Right hindlimb (tissue), 1 donor: ENCODE measurements at regions not wholly inside any gene's neighbourhood (a gene's known extent, or its start where the extent isn't known, plus 50 kb on each side); places are given as distances from the start of the nearest gene placed in this dataset.

Experiments
- DNase-seq: peaks from one replicate; pipeline ENCODE4 v3.0.0-alpha.2; 2018

DNA sequence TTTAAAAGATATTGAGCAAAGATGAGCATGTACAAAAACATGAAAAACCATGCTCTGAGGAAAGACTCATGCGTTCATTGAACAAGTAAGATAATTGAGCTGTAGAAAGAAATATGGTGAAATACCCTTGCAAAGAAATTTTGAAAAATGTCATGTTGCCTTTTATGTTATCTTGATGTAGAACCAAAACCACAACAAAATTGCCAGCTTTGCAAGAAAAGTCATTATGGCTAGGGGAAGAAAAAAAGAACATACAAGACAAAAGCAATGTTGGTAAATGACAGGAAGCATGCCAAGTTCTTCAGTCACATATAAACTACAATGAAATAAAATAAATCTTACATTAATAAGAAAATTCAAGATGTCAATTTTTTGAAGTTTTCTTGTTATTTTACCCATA, 368.0 kb downstream of the IRX1 start:
- no peak for DNase-seq

DNA sequence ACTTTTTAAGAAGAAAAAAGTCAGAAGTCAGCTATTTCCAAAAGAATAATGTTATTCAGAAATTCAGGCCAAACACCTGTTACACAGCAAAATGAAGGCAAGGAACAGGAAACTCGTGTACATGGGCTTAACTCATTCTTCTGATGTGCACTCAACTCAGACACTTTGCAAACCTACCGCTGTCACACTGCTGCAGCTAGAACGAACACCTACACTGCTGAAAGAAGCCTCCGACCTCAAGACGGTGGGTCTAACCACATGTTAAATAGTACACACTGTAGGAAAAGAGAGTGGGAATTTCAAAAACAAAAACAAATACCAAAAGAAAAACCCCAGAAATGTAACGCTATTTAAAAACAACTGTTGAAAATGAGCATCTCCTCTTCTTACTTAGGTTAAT, 384.5 kb downstream of the IRX1 start:
- DNase-seq: no peak

DNA sequence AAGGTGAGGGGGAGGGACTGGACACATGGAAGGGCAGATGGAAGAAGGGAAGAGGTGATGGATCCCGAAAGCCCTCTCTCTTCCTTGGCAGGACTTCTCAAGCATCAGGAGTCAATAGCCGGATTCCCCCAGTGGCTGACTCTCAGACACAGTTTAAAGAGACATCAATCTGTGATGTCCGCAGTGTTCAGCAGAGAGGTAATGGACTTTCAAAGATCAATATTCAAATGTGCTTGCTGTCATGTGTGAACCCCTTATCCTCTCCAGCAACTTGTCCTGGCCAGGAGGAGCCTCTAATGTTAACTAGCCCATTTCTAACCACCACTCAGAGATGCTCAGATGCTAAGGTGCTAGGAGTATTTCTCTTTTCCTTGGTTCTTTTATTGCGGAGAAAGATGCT, 392.2 kb downstream of the IRX1 start:
- no peak for DNase-seq

DNA sequence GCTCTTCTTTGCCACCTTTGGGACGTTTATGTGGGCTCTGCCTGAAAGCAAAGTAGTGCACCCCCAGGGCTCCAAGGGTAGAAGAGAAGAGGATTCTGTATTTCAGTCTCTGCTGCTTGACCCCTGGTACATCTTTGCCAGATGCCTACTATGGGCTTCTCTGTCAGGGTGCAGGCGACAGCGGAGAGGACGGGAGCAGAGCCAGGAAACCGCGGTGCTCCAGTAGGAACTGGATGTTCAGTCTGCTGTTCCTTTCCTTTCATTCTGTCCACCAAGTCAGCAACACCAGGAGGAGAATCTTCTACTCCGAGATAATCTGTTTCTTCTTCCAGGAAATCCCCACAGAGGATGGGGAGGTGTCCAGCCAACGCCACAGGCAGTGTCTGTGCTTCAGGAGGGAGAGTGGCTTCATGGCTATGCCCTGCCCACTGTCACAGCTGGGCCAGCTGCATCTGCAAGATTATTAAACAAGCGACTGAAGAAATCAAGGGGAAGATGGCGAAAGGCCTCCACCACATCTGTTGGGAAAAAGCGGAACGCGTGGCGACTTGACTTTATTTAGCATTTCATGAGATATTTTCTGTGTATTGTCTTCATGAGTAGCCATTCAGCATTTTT, 398.3 kb downstream of the IRX1 start:
- DNase-seq: no peak

DNA sequence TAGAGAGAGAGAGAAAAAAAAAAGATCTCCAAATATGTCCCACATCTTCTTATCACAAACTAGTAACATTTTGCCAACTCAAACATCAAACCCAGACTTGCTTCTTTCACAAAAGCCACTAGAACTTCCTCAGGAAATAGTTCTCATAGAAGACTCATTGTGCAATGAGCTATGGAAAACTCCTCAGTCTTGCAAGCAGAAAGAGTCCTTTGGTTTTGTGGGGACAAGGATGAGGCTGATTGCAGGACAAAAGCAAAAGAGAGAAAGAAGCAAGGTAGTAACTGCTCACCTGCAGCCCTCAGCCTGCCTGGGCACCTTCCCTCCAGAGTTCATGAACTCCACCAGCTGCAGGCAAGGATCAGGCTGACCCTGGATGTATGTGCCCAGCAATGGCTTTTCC, 399.0 kb downstream of the IRX1 start:
- no peak for DNase-seq

DNA sequence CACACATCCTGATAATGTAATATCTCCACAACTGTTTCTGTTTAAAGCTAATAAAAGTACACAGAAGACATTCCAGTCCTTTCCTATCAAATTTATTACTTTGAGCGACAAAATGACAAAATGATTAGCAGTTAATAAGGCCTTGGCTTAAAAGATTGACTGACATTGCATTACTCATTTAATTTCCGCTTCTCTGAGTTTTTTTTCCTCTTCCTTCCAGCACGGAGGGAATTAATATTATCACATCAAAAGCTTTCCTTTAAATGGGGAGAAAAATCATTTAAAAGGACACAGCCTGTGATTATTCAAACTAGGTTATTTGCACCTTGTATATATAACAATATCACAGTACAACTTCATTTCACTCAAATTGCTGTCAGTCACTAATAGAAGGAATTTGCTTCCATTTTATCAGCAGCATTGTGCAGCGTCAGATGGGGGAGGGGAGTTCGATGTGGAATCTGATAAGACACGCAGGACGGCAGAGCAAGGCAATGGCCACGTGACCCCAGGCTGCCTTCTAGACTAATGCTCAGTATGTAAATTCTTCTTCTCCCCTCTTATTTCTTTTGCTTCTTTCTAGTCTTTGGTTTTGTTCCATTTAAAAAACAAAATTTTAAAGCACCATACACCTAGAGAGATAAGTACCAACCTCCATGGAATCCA, 400.5 kb downstream of the IRX1 start:
- DNase-seq: no peak

DNA sequence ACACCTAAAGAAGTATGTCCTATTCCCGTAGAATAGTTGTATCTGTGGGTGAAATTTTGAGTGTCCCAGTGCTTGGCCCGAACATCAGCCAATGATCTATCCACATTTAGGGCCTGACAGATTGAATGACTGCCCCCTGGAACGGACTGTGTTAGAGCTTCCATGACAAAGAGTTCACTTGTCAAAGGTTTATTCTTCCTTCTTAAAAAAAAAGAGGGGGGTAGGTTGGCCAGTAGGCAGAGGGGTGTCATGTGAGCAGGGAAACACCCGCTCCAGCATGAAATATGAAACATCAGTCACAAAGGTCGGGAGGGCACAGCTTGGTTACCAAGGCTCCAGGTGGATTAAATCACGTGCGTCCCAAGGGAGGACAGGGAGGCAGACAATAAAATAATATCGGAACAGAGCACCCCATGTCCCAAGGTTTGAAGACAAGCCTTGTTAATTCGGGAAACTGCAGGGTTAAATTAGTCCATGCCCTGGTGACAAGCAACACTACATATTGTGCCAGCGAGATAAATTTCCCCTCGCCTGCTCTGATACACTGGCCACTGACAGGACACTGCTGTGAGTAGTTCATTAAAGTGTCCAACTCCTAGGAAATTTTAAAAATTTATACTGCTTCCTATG, 401.2 kb downstream of the IRX1 start:
- no peak for DNase-seq

DNA sequence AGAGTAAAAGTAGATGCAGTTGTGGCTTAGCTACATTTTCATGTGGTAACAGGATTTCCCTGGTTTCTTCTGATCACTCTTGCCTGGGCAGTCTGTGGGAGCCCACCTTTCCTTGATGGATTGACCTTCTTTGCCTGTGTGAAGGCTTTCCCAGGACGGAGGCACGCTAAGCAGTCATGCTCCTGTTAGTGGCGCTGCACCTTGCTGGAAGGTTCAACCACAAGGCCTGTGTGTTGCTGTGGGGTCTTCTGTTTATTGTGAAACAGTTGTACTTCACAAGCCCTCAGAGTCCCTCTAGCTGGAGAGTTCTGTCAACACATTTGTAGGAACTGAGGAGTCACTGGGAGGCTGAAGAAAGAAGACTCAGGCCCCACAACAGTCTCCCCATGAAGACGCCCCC, 402.0 kb downstream of the IRX1 start:
- no peak for DNase-seq

DNA sequence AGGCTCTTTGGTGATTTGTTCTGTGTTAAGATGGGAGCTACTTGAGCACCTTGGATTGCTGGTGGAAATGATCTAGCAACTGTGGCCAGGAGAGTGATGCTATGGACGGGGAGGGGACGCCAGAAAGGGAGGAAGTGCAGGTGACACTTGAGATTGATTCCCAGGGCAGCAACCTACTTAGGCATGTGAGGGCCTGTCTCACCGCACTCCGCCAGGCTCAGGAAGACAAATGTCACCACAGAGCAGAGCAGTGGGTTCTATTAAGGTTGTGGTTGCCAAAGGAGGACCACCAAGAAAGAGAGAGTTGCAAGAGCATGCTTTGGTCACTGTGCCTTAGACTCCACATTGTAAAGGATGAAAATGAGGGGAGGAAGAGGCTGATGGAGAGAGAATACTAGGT, 404.3 kb downstream of the IRX1 start:
- no peak for DNase-seq

DNA sequence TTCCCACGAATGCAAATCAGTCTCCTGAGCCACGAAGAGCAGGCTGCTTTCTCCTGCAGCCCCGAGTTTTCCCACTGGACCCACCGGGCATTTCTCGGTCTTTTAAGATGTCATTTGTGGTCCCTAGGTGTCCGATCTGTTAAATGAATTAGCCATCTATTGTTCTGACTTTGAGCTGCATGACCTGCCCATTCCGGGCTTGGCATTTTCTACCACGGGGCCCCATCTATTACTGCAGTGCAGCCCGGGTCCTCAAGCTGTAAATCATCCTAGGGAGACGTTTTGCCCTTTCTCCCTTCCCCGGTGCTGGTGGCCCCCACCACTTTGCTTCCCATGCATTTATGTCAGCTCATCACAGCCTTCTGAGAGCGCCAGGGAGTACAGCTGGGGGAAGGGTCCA, 405.4 kb downstream of the IRX1 start:
- no peak for DNase-seq

DNA sequence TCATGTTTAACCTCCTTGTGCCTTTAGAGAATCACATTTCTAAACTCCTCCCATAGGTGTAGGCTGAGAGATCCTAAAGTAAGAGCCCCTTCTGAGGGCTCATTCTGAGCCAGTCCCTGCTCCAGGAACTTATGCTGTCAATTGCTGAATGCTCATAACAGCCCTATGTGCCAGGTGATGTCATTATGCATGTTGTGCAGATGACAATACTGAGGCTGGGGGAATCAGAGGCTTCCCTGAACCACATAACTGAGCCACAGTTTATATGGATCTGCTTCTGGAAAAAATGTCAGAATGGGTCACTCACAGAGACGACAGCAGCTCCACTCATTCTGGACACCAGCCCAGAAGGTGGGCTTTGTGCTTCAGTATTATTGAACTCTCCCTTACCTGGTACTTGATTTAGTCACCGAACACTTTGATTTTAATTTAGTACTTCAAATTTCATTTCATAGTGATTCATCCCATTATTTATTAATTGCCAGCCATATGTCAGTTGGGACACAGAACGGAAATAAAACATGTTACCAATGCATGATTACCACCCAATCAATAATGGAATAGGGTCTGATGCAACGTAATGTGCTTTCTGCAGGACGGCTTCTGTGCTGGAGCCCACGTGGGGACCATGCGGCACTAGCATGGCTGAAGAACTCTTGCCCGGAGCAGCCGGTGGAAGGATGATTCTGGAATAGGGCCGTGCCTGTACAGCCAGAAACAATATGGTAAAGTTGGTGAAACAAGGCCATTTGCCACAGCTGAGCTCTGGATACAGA, 406.3 kb downstream of the IRX1 start:
- DNase-seq: no peak

DNA sequence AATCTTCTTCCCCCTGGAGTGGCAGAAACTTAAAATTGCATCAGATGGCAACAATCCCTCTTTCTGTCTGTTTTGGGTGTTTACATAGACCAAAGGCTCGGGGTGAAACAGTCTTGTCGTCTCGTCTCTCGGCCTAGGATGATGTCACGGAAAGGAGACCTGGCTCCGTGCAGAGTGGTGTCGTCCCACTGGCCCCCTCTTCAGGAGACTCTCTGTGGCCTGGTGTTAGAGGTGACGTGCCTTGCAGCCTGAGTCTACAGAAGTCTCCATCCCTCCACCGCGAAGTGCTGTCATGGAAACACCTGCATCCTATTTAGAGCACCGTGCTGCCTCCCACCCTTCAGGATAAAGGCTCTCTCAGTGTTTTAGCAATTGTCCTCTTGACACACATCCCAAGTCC, 409.7 kb downstream of the IRX1 start:
- no peak for DNase-seq

DNA sequence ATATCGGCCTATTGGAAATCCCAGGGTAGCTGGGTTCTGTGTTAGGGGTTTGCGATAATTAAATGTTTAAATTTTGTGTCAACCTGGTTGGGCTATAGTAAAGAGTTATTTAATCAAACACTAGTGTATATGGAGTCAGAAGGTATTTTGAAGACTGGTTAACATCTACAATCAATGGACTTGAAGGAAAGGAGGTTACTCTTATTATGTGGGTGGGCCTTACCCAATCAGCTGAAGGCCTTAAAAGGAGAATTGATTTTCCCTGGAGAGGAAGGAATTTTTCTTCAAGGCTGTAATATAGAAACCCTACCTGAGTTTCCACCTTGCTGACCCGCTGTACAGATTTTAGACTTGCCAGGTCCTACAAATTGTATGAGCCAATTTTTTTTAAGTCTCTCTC, 411.4 kb downstream of the IRX1 start:
- no peak for DNase-seq

DNA sequence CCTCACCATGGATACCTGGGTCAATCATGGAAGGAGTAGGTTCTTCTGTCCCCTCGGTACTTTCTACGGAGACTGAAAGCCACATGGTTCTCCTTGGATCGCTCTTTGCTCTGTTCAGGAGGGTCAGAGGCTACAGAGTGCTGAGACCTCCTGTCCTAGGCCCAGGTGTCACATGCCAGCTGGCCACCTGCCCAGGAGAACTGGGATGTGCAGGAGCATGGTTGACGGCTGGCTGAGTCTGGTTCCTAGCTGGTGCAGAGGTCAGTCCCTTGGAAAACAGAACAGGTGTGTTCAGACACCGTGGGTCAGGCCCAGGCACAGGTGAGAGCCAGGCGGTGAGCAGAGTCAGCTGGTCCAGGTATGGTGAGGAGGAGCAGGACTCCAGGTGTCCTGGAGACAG, 416.3 kb downstream of the IRX1 start:
- DNase-seq: no peak

DNA sequence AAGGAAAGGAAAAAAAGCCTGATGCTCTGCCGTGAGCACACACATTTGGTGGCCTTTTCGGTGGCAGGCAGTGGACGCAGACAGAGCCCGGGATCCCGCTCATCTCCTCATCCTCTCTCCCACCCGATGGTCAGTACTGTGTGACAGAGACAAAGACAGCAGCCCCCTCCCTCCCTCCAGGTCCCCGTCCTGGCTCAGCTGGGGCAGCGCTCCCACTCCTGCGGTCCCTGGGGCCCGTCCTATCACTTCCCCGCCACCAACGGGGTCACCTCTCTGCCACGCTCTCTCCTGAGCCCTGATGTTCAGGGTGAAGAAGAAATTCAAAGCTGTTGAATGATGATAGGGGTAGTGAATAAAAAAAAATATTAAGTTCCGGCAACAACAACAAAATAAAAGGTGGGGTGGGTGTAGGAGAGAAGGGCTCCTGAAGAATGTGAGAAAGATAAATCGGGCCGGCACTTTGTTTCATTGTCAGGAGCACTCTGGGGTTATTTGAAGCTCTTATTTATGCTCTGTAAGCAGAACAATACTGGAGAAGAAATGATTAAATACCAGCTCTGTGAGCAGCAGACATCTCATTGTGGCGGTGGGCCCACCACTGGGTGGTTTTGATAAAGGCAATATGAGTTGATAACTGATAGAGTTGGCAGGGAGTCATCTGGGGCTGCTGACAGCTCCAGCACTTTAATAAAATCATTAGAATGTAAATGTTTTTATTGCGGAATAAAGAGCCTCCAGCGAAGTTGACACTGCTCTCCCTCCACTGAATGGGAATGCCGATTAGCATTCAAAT, 417.7 kb downstream of the IRX1 start:
- DNase-seq: no peak

DNA sequence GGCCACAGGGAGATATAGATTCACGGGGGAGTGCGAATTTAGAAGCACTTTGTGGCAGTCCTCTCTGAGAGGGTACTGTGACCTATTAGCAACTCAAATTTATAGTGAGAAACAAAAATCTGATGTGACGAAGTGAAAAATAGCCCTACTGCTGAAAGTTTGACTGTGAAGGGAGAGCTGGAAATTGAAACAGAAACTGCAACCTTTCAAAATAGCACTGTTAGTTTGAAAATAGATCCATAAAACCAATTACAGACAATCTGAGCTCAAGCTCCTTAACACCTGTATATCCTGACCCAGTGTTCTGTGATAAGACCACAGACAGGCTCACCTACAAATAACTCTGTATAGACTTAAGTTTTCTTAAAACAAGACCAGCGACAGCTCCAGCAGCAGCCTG, 420.1 kb downstream of the IRX1 start:
- DNase-seq: no peak

DNA sequence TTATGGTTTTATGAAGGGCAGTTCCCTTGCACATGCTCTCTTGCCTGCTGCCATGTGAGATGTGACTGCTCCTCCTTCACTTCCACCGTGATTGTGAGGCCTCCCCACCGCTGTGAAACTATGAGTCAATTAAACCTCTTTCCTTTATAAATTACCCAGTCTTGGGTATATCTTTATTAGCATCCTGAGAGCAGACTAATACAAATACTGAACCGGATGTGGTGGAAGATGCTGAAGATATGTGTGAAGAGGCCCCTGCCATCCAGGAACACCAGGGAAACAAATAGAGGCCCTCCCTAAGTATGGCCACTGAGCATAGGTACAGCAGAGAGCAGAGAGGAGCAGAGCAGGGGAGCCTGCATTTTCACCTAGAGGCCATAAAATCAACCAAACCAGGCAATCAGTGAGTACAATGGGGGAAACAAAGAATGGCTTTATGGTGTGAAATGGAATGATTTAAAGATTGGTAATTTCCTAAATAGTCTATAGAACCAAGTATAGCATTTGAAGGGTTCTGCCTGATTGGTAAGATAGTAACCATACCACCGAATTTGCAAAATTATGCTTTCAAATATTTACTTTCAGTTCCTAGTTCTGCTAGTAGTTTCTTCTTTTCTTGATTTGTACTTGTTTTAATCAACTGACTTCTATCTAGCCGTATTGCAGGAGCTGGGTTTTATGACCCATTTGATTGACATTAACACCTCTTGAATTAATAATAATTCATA, 421.6 kb downstream of the IRX1 start:
- DNase-seq: no peak

DNA sequence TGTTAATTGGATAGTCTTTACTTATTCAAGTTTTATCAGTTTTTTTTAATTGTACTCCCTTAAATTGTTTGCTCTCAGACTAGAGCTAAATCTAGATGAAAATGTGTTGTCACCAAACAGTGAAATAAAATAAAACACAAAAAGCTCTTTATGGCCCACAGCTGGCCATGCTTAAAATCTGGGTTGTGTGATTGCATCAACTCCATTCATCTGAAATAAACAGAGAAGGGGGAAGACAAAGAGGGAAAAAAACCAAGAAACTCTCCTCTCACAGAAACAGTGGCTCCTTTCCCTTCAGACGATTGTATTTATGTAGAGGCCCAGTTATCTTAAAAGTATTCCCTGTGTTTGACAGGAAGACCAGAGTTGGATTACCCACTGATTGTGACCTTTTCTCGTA, 422.4 kb downstream of the IRX1 start:
- DNase-seq: no peak

DNA sequence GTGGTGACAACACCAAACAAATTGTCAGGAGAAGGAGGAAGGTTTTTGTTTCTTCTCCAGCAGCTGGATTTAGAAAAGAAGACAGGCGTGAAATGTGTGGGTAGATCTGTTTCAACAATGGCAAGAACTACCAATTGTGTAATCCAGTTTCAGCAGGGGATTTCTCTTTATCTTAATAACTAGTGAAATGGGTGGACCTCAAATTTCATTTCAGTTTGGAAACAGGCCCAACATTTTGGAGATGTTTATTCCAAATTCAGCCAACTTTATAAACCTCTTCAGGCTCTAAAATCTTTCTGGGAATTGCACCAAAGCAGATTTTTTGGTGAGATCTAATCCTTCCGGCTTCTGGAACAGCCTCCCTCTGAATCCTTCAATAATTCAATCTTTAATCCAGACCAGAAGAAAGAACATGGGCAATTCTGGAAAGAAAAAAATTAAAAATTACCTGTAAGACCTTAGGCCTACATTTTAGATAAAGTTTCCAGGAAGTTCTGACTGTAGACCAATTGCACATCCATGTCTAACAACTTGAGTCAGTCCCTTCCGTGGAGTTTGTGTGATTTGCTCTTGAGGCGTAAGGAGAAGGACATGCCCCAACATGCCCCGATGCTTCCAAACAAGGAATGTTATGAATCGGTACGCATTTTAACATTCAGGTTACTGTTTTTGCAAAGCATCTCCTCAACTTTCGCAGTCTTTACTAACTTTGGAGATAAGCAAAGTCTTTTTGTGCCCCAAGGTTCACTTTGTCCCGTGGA, 423.6 kb downstream of the IRX1 start:
- DNase-seq: no peak

DNA sequence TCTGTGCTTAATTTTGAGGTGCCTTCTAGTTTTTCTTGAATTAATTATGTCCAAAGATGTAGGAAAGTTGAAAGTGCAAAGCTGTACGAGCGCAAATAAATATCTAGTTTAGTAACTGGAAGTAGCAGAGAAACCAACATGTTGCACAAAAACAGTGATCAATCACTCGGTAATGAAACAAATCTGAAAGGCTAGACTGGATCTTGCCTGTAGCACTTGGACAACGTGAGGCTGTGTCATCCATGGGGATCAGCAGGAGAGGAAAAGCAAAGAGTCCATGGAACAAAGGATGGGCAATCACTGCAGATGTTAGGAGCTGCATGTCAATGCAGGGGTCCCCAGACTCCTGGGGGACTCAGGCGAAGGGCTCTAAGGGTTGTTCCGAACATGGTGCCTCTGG, 424.2 kb downstream of the IRX1 start:
- no peak for DNase-seq

DNA sequence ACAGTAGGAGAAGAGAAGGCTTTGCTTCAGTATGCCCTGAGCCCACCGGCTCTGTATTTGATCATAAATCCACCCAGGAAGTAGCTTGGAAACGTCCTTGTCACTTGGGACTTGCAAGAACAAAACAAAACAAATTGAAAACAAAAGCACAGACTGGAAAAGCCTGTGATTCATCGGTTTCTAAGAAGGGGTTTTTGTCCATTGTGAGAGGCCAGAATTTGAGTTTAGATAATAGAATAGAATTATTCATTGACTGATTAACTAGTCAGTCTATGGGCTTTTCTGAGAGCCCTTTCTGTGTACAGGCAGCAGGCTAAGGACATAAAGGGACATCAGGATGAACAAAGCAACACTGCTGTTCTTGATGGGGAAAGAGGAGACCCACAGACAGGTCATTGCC, 424.8 kb downstream of the IRX1 start:
- no peak for DNase-seq
